Esophagus muscularis mucosa (tissue), 3 donors: ENCODE measurements at regions not wholly inside any gene's neighbourhood (a gene's known extent, or its start where the extent isn't known, plus 50 kb on each side); places are given as distances from the start of the nearest gene placed in this dataset.

ENCODE experiments used
- CTCF ChIP-seq, 3 experiments: fragments of 200-600 bp in 2 of 3; fragments of 450-650 bp in 1 of 3; sonication (generic) in 2 of 3; IDR thresholded peaks; one replicate each; pipeline ENCODE4 v1.5.1; 2017 to 2019; ENCODE audit warnings: antibody characterized with exemption in 3 of 3, mild to moderate bottlenecking in 2 of 3, moderate library complexity in 1 of 3
- EP300 ChIP-seq: sonication (generic); formaldehyde crosslinking; IDR thresholded peaks from one replicate; pipeline ENCODE4 v1.6.1; 2017; ENCODE audit warnings: antibody characterized with exemption

GRCh38 chrX:124194199-124194598, 138.3 kb upstream of the TEX13D start:
- TF ChIP-seq CTCF (IDR thresholded peaks at IDR 0.05) = no peak
- TF ChIP-seq EP300 = no peak
